ENCODE measurements at regions not wholly inside any gene's neighbourhood (a gene's known extent, or its start where the extent isn't known, plus 50 kb on each side); places are given as distances from the start of the nearest gene placed in this dataset.

DNA sequence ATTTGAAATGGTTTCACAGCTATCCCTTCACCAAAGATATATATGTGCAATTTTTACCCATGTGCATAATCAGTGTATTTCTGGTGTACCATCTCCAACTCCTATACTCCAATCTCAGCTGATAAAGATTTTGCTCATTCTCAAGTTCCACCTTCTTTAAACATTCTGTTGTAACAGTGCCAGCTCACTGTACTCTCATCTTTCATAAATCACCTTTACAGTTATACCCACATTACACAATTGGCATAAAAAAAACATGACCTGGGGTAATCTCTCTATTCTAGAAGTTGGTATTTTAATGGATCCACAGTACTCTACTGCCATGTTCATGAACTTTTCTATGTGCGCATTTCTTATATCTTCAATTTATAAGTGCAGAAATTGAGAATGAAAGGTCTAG, 339.9 kb upstream of the DPH6 start:
- Histone ChIP-seq H3K27me3 (ENCODE audit: insufficient read depth, low read depth, low read length) (no peaks in the 10 kb centered on the region), H3K9ac (ENCODE audit: low read length) (no peak overlapping the region), H4K20me1 (ENCODE audit: insufficient read depth) (no peaks in the 10 kb centered on the region), H3K4me2 (ENCODE audit: low read length) (no peak overlapping the region), H2AFZ (ENCODE audit: low read depth, low read length) (no peak overlapping the region), H3K9me2 (ENCODE audit: insufficient read depth, low read length) (no peaks in the 10 kb centered on the region), H3K79me2 (replicated peaks; ENCODE audit: insufficient read depth, low read length) (no peaks in the 10 kb centered on the region), H3K4me3 (ENCODE audit: low read length) (no peak overlapping the region), H3K36me3 (ENCODE audit: insufficient read depth, low read length) (no peaks in the 10 kb centered on the region), H3K9me3 (ENCODE audit: low read length) (no peaks in the 10 kb centered on the region), H3K27ac (ENCODE audit: low read length) (no peak overlapping the region), H3F3A (ENCODE audit: insufficient read depth, low read length, poor library complexity, severe bottlenecking) (no peaks in the 10 kb centered on the region)
- TF ChIP-seq, protein P1, sequence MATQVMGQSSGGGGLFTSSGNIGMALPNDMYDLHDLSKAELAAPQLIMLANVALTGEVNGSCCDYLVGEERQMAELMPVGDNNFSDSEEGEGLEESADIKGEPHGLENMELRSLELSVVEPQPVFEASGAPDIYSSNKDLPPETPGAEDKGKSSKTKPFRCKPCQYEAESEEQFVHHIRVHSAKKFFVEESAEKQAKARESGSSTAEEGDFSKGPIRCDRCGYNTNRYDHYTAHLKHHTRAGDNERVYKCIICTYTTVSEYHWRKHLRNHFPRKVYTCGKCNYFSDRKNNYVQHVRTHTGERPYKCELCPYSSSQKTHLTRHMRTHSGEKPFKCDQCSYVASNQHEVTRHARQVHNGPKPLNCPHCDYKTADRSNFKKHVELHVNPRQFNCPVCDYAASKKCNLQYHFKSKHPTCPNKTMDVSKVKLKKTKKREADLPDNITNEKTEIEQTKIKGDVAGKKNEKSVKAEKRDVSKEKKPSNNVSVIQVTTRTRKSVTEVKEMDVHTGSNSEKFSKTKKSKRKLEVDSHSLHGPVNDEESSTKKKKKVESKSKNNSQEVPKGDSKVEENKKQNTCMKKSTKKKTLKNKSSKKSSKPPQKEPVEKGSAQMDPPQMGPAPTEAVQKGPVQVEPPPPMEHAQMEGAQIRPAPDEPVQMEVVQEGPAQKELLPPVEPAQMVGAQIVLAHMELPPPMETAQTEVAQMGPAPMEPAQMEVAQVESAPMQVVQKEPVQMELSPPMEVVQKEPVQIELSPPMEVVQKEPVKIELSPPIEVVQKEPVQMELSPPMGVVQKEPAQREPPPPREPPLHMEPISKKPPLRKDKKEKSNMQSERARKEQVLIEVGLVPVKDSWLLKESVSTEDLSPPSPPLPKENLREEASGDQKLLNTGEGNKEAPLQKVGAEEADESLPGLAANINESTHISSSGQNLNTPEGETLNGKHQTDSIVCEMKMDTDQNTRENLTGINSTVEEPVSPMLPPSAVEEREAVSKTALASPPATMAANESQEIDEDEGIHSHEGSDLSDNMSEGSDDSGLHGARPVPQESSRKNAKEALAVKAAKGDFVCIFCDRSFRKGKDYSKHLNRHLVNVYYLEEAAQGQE (IDR thresholded peaks at IDR 0.05; ENCODE audit: borderline replicate concordance) = no peak

DNA sequence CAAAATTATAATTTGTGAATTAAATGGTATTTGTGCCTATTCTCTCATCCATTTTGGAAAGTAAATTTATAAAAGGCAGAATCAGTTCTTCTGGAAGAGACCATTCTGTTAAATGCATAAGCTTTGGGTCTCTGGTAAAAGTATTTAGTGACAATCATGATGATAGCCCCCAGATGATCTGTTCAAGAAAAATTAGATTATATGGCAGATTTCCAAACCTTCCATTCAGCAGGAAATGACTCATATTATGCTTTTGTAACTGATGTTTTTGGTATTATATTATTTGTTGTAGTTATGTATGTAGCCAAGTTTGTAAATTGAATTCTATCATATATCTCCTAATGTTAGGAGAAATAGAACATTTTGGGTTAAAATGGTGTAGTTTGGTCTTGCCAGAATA, 340.8 kb upstream of the DPH6 start:
- H3K4me2 ChIP-seq (ENCODE audit: low read length) = no peak overlapping the region

More for the DNA sequence above, 340.8 kb upstream of the DPH6 start:
- Histone ChIP-seq H3K4me3 (ENCODE audit: low read length) (no peak overlapping the region), H2AFZ (ENCODE audit: low read depth, low read length) (no peak overlapping the region), H3K79me2 (replicated peaks; ENCODE audit: insufficient read depth, low read length) (no peaks in the 10 kb centered on the region), H3F3A (ENCODE audit: insufficient read depth, low read length, poor library complexity, severe bottlenecking) (no peaks in the 10 kb centered on the region), H3K9me2 (ENCODE audit: insufficient read depth, low read length) (no peaks in the 10 kb centered on the region), H3K9me3 (ENCODE audit: low read length) (no peaks in the 10 kb centered on the region), H4K20me1 (ENCODE audit: insufficient read depth) (no peaks in the 10 kb centered on the region), H3K9ac (ENCODE audit: low read length) (no peak overlapping the region), H3K27me3 (ENCODE audit: insufficient read depth, low read depth, low read length) (no peaks in the 10 kb centered on the region), H3K27ac (ENCODE audit: low read length) (no peak overlapping the region), H3K36me3 (ENCODE audit: insufficient read depth, low read length) (no peaks in the 10 kb centered on the region)
- TF ChIP-seq POLR2AphosphoS5 (IDR thresholded peaks at IDR 0.05) (no peak), EP300 (conservative IDR thresholded peaks at IDR 0.05; ENCODE audit: poor library complexity, severe bottlenecking) (no peak), SMC3 (conservative IDR thresholded peaks at IDR 0.05; ENCODE audit: poor library complexity) (no peak), TAF1 (IDR thresholded peaks at IDR 0.05; ENCODE audit: low read depth) (no peak), EZH2 (IDR thresholded peaks at IDR 0.05; ENCODE audit: borderline replicate concordance, insufficient read depth, low read length, poor library complexity, severe bottlenecking) (no peak)
- TF ChIP-seq, protein P1 (IDR thresholded peaks at IDR 0.05; ENCODE audit: borderline replicate concordance) = no peak
- TF ChIP-seq, protein P2, sequence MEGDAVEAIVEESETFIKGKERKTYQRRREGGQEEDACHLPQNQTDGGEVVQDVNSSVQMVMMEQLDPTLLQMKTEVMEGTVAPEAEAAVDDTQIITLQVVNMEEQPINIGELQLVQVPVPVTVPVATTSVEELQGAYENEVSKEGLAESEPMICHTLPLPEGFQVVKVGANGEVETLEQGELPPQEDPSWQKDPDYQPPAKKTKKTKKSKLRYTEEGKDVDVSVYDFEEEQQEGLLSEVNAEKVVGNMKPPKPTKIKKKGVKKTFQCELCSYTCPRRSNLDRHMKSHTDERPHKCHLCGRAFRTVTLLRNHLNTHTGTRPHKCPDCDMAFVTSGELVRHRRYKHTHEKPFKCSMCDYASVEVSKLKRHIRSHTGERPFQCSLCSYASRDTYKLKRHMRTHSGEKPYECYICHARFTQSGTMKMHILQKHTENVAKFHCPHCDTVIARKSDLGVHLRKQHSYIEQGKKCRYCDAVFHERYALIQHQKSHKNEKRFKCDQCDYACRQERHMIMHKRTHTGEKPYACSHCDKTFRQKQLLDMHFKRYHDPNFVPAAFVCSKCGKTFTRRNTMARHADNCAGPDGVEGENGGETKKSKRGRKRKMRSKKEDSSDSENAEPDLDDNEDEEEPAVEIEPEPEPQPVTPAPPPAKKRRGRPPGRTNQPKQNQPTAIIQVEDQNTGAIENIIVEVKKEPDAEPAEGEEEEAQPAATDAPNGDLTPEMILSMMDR (IDR thresholded peaks at IDR 0.05; ENCODE audit: poor library complexity, severe bottlenecking) = no peak

Measured in neural cell (in vitro differentiated cells).